ENCODE measurements at regions not wholly inside any gene's neighbourhood (a gene's known extent, or its start where the extent isn't known, plus 50 kb on each side); places are given as distances from the start of the nearest gene placed in this dataset.

DNA sequence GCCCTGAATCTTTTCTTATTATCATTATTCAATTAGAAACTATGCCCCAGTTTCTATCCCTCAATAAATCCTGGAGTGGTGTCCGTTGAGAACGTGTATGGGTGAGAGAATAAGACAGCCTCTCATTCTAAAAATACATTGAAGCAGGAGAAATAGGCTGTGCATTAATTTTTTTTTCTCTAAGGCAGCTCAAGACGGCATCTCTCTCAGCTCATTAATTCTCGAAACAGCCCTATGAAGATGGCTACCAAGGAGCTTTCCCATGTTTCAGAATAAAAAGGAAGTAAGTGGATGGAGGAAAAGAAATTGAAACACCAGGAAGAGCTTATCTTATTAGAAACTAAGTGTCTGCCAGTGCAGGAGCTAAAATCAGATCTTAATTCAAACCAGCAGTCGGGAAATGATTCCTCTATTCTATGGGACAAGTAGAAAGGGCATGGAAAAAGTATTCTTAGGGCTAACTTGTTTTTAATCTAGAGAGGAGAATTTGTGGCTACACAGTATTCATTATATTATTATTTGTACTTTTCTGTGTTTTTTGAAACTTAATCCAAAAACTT, 347.1 kb upstream of the PLD5 start:
- TF ChIP-seq POLR2AphosphoS5 (IDR thresholded peaks at IDR 0.05; ENCODE audit: low read depth, low read length) (no peak), POLR2A (IDR thresholded peaks at IDR 0.05; ENCODE audit: low read depth, low read length) (no peak)
